Uterus (tissue), 3 donors: ENCODE measurements at regions not wholly inside any gene's neighbourhood (a gene's known extent, or its start where the extent isn't known, plus 50 kb on each side); places are given as distances from the start of the nearest gene placed in this dataset.

Experiments used
- DNase-seq, 2 donors: peaks; one replicate each; pipeline ENCODE4 v3.0.0-alpha.2; 2019 to 2020
- H3K27ac ChIP-seq, 2 donors: fragments of 200-600 bp; sonication (generic); 1 replicate in 1 of 2; 2 replicates in 1 of 2; pipeline ENCODE4 v1.5.1; 2016 to 2018
- H3K27me3 ChIP-seq, 2 donors: fragments of 200-600 bp; sonication (generic); one replicate each; pipeline ENCODE4 v1.5.1; 2018 to 2019; ENCODE audit warnings: control low read depth in 1 of 2
- H3K36me3 ChIP-seq, 2 donors: fragments of 200-600 bp; sonication (generic); one replicate each; pipeline ENCODE4 v1.5.1; 2019; ENCODE audit warnings: control low read depth in 1 of 2
- H3K4me1 ChIP-seq, 2 donors: fragments of 200-600 bp; sonication (generic); one replicate each; pipeline ENCODE4 v1.5.1; 2018 to 2019; ENCODE audit warnings: control low read depth in 1 of 2
- H3K4me3 ChIP-seq, 2 donors: fragments of 200-600 bp; sonication (generic); 1 replicate in 1 of 2; 2 replicates in 1 of 2; pipeline ENCODE4 v1.5.1; 2018 to 2019; ENCODE audit warnings: mild to moderate bottlenecking in 1 of 2
- H3K9me3 ChIP-seq, 2 donors: fragments of 200-600 bp; sonication (generic); one replicate each; pipeline ENCODE4 v1.5.1; 2019; ENCODE audit warnings: control low read depth in 1 of 2
- POLR2A ChIP-seq, 2 donors: fragments of 450-650 bp; IDR thresholded peaks; one replicate each; pipeline ENCODE4 v1.6.1; 2016; ENCODE audit warnings: antibody characterized with exemption in 2 of 2, mild to moderate bottlenecking in 1 of 2, moderate library complexity in 1 of 2
- intact Hi-C: fragments of 100-400 bp; cut with DNase I; formaldehyde crosslinking; loops from one replicate; pipeline ENCODE4 v1.15.1; 2023; ENCODE audit warnings: low total_unique reads
- TF ChIP-seq, protein P1 (sequence below), 4 experiments: fragments of 200-600 bp in 2 of 4; fragments of 450-650 bp in 2 of 4; sonication (generic) in 2 of 4; IDR thresholded peaks; one replicate each; pipeline ENCODE4 v1.5.1; 2016 to 2019; ENCODE audit warnings: antibody characterized with exemption in 4 of 4, mild to moderate bottlenecking in 2 of 4, moderate library complexity in 1 of 4
- donor health status: DM: yes; HTN: yes; CAD: no.

DNA sequence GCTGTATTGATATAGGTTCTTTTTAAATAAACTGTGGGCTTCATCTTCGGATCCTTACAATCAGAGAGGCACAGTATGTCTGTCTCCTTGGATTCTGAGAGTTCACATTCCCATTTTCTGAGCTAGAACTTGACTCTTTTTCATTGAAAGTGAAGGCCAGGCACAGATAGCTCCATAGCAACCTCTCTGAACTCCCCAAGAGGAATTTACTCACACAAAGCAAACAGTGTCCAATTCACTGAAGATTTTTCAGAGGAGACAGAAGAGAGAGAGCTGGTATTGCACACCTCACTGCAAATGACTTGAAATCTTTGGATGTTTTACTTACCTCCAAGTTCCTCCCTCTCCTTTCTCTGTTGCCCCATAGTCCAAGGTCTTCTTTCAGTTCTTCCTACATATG lies 130.9 kb upstream of the CASK start:
- Histone ChIP-seq H3K4me1 (no peaks in the 10 kb centered on the region), H3K36me3 (no peaks in the 10 kb centered on the region), H3K4me3 (no peak overlapping the region), H3K9me3 (no peaks in the 10 kb centered on the region), H3K27me3 (no peaks in the 10 kb centered on the region), H3K27ac (no peak overlapping the region)
- intact Hi-C loops, result no loop called here
- DNase-seq, result no peak
- no peak for TF ChIP-seq POLR2A (IDR thresholded peaks at IDR 0.05)
- TF ChIP-seq, protein P1, sequence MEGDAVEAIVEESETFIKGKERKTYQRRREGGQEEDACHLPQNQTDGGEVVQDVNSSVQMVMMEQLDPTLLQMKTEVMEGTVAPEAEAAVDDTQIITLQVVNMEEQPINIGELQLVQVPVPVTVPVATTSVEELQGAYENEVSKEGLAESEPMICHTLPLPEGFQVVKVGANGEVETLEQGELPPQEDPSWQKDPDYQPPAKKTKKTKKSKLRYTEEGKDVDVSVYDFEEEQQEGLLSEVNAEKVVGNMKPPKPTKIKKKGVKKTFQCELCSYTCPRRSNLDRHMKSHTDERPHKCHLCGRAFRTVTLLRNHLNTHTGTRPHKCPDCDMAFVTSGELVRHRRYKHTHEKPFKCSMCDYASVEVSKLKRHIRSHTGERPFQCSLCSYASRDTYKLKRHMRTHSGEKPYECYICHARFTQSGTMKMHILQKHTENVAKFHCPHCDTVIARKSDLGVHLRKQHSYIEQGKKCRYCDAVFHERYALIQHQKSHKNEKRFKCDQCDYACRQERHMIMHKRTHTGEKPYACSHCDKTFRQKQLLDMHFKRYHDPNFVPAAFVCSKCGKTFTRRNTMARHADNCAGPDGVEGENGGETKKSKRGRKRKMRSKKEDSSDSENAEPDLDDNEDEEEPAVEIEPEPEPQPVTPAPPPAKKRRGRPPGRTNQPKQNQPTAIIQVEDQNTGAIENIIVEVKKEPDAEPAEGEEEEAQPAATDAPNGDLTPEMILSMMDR (IDR thresholded peaks at IDR 0.05), result no peak

DNA sequence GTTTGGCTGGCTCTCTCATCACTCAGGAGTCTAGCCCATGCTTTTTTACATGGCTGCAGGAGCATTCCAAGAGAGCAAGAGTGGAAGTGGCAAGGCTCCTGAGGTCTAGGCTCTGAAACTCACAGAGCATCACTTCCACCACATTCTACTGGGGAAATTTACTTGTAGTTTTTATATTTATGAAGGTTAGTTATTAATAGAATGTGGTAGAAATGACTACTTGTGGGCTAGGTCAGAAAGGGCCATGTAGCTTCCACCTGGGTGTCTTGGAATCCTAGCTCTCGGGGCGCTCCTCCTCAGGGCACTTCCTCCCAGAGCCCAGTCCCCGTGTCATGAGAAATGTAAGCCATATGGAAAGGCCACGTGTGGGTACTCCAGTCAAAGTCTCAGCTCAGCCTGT lies 127.0 kb upstream of the CASK start:
- intact Hi-C loops, result no loop called here
- Histone ChIP-seq H3K36me3 (no peaks in the 10 kb centered on the region), H3K9me3 (no peaks in the 10 kb centered on the region), H3K4me1 (no peaks in the 10 kb centered on the region), H3K27me3 (no peaks in the 10 kb centered on the region), H3K27ac (no peak overlapping the region), H3K4me3 (no peak overlapping the region)
- TF ChIP-seq, protein P1 (IDR thresholded peaks at IDR 0.05), result no peak
- no peak for DNase-seq

DNA sequence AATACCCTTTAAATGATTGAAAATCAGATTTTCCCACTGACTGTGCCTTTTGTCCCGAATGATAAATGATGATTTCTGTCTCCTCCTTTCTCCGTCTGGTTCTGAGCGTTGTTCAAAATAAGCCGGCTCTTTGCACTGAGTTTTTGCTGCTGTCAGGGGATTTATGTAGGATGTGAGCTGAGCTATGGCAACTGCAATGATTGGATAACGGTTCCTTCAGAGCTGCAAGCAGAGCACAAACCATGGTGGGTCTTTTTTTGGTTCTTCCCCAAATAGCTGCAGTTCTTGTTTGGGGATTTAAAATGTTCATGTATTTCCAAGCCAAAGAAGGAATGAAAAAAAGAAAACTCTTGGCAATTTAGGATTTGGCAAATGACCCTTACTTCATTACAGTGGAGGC lies 124.5 kb upstream of the CASK start:
- H3K9me3 ChIP-seq, result no peaks in the 10 kb centered on the region
- no peak overlapping the region for H3K4me3 ChIP-seq
- no peak overlapping the region for H3K27ac ChIP-seq
- intact Hi-C loops, result no loop called here
- TF ChIP-seq POLR2A (IDR thresholded peaks at IDR 0.05), result no peak
- TF ChIP-seq, protein P1 (IDR thresholded peaks at IDR 0.05), result no peak
- H3K27me3 ChIP-seq, result no peaks in the 10 kb centered on the region
- H3K4me1 ChIP-seq, result no peaks in the 10 kb centered on the region
- no peak for DNase-seq
- H3K36me3 ChIP-seq, result no peaks in the 10 kb centered on the region

DNA sequence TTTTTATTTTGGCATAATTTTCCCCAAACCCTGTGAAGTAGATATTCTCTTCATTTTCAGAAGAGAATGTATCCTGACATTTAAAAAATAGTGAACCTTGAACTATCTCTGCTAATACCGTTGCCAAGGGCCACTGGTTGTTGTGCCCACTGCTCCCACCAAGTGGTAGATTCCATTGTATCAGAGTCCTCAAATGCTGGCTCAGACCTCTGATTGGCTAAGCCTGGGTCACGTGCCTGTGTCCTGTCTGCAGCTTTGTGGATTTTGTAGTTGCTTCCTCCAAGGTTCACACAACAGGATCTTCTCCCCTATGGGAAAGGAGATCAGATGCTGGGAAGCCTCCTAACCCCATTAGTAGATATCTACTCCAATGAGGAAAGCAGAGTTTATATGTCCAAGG lies 104.8 kb upstream of the CASK start:
- no peak overlapping the region for H3K27ac ChIP-seq
- no peaks in the 10 kb centered on the region for H3K27me3 ChIP-seq
- TF ChIP-seq, protein P1 (IDR thresholded peaks at IDR 0.05), result no peak
- no peak for TF ChIP-seq POLR2A (IDR thresholded peaks at IDR 0.05)
- H3K4me1 ChIP-seq, result no peaks in the 10 kb centered on the region
- no peaks in the 10 kb centered on the region for H3K36me3 ChIP-seq
- no peak for DNase-seq
- intact Hi-C loops, result no loop called here
- H3K4me3 ChIP-seq, result no peak overlapping the region
- H3K9me3 ChIP-seq, result no peaks in the 10 kb centered on the region

DNA sequence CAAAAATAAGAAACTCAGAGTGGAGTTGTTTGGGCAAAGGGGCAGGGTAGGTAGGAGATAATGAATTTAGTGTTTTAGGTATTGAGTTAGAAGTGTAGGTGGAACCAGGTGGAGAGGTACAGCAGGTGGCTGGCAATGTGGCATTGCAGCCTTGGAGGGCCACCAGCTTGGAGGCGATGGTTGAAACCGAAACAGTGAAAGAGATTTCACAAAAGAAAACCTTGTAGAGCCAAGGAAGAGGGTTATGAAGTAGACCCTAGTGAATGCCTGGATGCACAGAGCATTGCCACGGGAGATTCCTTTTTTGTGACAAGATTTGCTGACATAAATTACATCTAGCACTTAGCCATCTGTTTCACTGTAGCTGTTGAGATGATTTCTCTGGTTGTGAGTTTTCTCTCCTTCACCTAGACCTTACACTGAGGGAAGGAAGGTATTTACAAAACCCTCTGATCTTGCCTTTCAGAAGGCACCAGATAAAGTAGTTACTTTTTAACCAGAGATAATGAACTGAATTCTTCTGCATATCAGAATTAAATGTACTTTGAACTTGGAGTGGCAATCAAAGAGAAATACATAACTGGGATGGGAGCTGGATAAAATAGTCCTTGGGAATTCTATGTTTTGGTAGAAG lies 104.1 kb upstream of the CASK start:
- intact Hi-C loops, result no loop called here
- H3K36me3 ChIP-seq, result no peaks in the 10 kb centered on the region
- no peak overlapping the region for H3K4me3 ChIP-seq
- no peak for TF ChIP-seq POLR2A (IDR thresholded peaks at IDR 0.05)
- TF ChIP-seq, protein P1 (IDR thresholded peaks at IDR 0.05), result no peak
- no peaks in the 10 kb centered on the region for H3K27me3 ChIP-seq
- DNase-seq, result no peak
- no peaks in the 10 kb centered on the region for H3K4me1 ChIP-seq
- no peaks in the 10 kb centered on the region for H3K9me3 ChIP-seq
- H3K27ac ChIP-seq, result no peak overlapping the region
